ENCODE measurements at regions not wholly inside any gene's neighbourhood (a gene's known extent, or its start where the extent isn't known, plus 50 kb on each side); places are given as distances from the start of the nearest gene placed in this dataset.

DNA sequence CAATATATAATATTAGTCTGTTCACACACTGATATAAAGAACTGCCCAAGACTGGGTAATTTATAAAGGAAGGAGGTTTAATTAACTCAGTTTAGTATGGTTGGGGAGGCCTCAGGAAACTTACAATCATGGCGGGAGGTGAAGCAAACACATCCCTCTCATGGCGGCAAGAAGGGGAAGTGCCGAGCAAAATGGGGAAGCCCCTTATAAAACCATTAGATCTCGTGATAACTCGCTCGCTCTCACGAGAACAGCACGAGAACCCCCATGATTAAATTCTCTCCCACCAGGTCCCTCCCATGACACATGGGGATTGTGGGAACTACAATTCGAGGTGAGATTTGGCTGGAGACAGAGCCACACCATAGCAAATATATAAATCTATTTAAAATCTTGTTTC is 269.8 kb downstream of the ATP23 start:
- Mint-ChIP-seq H3K4me3 (no peak overlapping the region), H3K27ac (no peak overlapping the region), H3K4me1 (no peaks in the 10 kb centered on the region), H3K27me3 (ENCODE audit: low read depth in 2 of 2) (peaks cover 5 to 6% of the 10 kb centered on the region in 2 donors), H3K9me3 (peaks cover 0 to 2% of the 10 kb centered on the region in 2 donors), H3K36me3 (no peaks in the 10 kb centered on the region)
- TF ChIP-seq CTCF (IDR thresholded peaks at IDR 0.05), result no peak
- DNase-seq, result no peak
- intact Hi-C loops (cut with micrococcal nuclease), result no loop called here
- H3K36me3 ChIP-seq (ENCODE audit: control insufficient read depth, insufficient read depth, low read length), result no peaks in the 10 kb centered on the region
- no peaks in the 10 kb centered on the region for H3K9me3 ChIP-seq (ENCODE audit: control insufficient read depth, insufficient read depth, low read length)
- ATAC-seq, result no peak
- H3K4me3 ChIP-seq (ENCODE audit: low read length), result no peak overlapping the region
- H3K27ac ChIP-seq (ENCODE audit: low read length), result no peak overlapping the region
- WGBS (ENCODE audit: insufficient coverage), result 92% methylated on average over 6 of the region's 9 CpGs
- no peaks in the 10 kb centered on the region for H3K4me1 ChIP-seq (ENCODE audit: control insufficient read depth, insufficient read depth, low read length)
- no peaks in the 10 kb centered on the region for H3K27me3 ChIP-seq (ENCODE audit: control insufficient read depth, insufficient read depth, low read length)

- Histone ChIP-seq H3K4me3 (ENCODE audit: low read length) (no peak overlapping the region), H3K27me3 (ENCODE audit: control insufficient read depth, insufficient read depth, low read length) (no peaks in the 10 kb centered on the region), H3K27ac (ENCODE audit: low read length) (no peak overlapping the region), H3K9me3 (ENCODE audit: control insufficient read depth, insufficient read depth, low read length) (no peaks in the 10 kb centered on the region), H3K4me1 (ENCODE audit: control insufficient read depth, insufficient read depth, low read length) (no peaks in the 10 kb centered on the region), H3K36me3 (ENCODE audit: control insufficient read depth, insufficient read depth, low read length) (no peaks in the 10 kb centered on the region)
- 89% methylated on average over 1 of the region's 1 CpG for WGBS (ENCODE audit: insufficient coverage)
- no peaks in the 10 kb centered on the region for H3K4me1 Mint-ChIP-seq
- H3K27me3 Mint-ChIP-seq (ENCODE audit: low read depth in 2 of 2), result peaks cover 0 to 3% of the 10 kb centered on the region in 2 donors
- peaks cover 0 to 1% of the 10 kb centered on the region in 2 donors for H3K9me3 Mint-ChIP-seq
- H3K36me3 Mint-ChIP-seq, result no peaks in the 10 kb centered on the region
- no peak for TF ChIP-seq CTCF (IDR thresholded peaks at IDR 0.05)
- no peak overlapping the region for H3K4me3 Mint-ChIP-seq
- intact Hi-C loops (cut with micrococcal nuclease), result no loop called here
- DNase-seq (no peak), ATAC-seq (no peak)
- no peak overlapping the region for H3K27ac Mint-ChIP-seq
Observed at GRCh38 chr12:58217130-58217529, 275.8 kb downstream of the ATP23 start.

DNA sequence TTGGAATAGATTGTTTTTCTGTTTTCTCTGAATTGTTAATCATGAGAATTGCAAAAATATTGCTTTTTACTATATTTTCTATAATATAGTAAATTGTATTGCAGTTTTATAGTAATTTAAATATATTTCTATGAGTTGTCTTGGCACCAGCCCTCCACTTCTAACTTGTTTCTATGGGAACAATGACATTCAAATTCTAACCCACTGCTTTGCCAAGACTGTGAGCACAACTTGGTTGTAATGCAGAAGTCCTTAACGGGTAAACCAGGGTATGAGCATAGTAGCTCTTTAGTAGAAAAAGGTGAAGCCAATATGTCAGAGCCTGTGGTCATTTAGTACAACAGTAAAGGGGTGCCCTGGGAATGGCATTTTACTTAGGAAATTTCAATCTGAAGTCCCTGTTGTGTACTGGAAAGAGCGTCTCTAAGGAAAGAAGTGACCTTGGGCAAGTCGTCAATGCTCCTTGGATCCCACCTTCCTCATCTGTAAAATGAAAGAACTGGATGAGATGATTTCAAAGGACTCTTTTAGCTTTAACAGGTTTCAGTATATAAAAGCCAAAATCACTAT is 283.3 kb downstream of the ATP23 start:
- Histone ChIP-seq H3K27me3 (ENCODE audit: control insufficient read depth, insufficient read depth, low read length) (no peaks in the 10 kb centered on the region), H3K36me3 (ENCODE audit: control insufficient read depth, insufficient read depth, low read length) (no peaks in the 10 kb centered on the region), H3K4me3 (ENCODE audit: low read length) (no peak overlapping the region), H3K4me1 (ENCODE audit: control insufficient read depth, insufficient read depth, low read length) (no peaks in the 10 kb centered on the region), H3K9me3 (ENCODE audit: control insufficient read depth, insufficient read depth, low read length) (no peaks in the 10 kb centered on the region), H3K27ac (ENCODE audit: low read length) (no peak overlapping the region)
- Mint-ChIP-seq H3K36me3 (no peaks in the 10 kb centered on the region), H3K27me3 (ENCODE audit: low read depth in 2 of 2) (peaks cover 0 to 4% of the 10 kb centered on the region in 2 donors), H3K4me1 (no peaks in the 10 kb centered on the region), H3K27ac (no peak overlapping the region), H3K4me3 (no peak overlapping the region), H3K9me3 (peaks cover 0 to 4% of the 10 kb centered on the region in 2 donors)
- TF ChIP-seq CTCF (IDR thresholded peaks at IDR 0.05), result no peak
- WGBS (ENCODE audit: insufficient coverage), result 91% methylated on average over 3 of the region's 3 CpGs
- DNase-seq (no peak), ATAC-seq (no peak)
- intact Hi-C loops (cut with micrococcal nuclease), result no loop called here

DNA sequence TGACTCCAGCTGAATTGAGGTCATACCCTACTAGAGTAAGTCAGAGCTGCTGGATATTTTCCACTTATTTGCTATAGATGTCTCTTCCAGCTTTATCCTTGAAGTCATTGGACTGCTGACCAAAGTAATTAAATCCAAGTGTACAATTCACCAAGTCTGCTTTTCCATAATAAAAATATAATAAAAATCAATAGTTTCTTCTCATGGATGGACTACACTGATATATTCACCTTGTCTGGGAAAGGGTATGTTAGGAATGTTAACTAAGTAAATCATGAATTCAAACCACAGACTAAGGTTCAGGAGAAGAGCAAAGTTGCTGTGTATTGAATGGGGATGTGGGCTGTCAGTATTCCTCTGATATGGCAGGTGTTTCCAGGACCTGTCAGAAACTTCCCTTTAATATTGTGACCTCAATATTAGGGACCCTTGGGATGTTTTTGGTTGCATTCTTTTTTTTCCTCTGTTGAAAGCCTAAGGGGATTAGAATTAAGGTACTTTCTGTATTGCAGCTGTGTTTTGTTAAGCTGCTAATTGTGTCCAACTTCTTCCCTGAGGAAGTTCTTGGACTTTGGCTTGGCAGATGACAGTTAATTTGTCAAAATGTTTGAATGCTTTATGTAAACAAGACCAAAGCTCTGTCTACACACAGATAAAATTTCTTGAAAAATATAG is 284.0 kb downstream of the ATP23 start:
- DNase-seq, result no peak
- H3K9me3 Mint-ChIP-seq, result peaks cover 3 to 9% of the 10 kb centered on the region in 2 donors
- ATAC-seq, result no peak
- Histone ChIP-seq H3K4me1 (ENCODE audit: control insufficient read depth, insufficient read depth, low read length) (no peaks in the 10 kb centered on the region), H3K27ac (ENCODE audit: low read length) (no peak overlapping the region), H3K27me3 (ENCODE audit: control insufficient read depth, insufficient read depth, low read length) (no peaks in the 10 kb centered on the region), H3K9me3 (ENCODE audit: control insufficient read depth, insufficient read depth, low read length) (no peaks in the 10 kb centered on the region), H3K36me3 (ENCODE audit: control insufficient read depth, insufficient read depth, low read length) (no peaks in the 10 kb centered on the region), H3K4me3 (ENCODE audit: low read length) (no peak overlapping the region)
- no peak for TF ChIP-seq CTCF (IDR thresholded peaks at IDR 0.05)
- intact Hi-C loops (cut with micrococcal nuclease), result no loop called here
- H3K4me3 Mint-ChIP-seq, result no peak overlapping the region
- no peak overlapping the region for H3K27ac Mint-ChIP-seq
- H3K36me3 Mint-ChIP-seq, result no peaks in the 10 kb centered on the region
- H3K27me3 Mint-ChIP-seq (ENCODE audit: low read depth in 2 of 2), result peaks cover 0 to 4% of the 10 kb centered on the region in 2 donors
- H3K4me1 Mint-ChIP-seq, result no peaks in the 10 kb centered on the region

Data from natural killer cell (primary cell).